ENCODE measurements at regions not wholly inside any gene's neighbourhood (a gene's known extent, or its start where the extent isn't known, plus 50 kb on each side); places are given as distances from the start of the nearest gene placed in this dataset.
"Not testable (repeated sequence)": the region's sequence is repeated elsewhere in the genome, so short reads cannot be mapped to it uniquely, and the experiment has no call there.

- intact Hi-C loops (cut with micrococcal nuclease), result no loop called here
Measured at GRCh38 chr2:47964277-47964676, 58.0 kb upstream of the FBXO11 start.

GRCh38 chr2:47964722-47965434 lies 58.6 kb upstream of the FBXO11 start:
- intact Hi-C loops (cut with micrococcal nuclease), result no loop called here

GRCh38 chr2:47976728-47977127 lies 70.4 kb upstream of the FBXO11 start:
- intact Hi-C loops (cut with micrococcal nuclease), result not testable (repeated sequence)

GRCh38 chr2:47984041-47984440 lies 77.7 kb upstream of the FBXO11 start:
- intact Hi-C loops (cut with micrococcal nuclease), result no loop called here

- intact Hi-C loops (cut with micrococcal nuclease), result no loop called here
Measured at GRCh38 chr2:47990503-47990902, 84.2 kb upstream of the FBXO11 start.

- intact Hi-C loops (cut with micrococcal nuclease), result no loop called here
Measured at GRCh38 chr2:47992671-47993070, 86.4 kb upstream of the FBXO11 start.

- intact Hi-C loops (cut with micrococcal nuclease), result no loop called here
Measured at GRCh38 chr2:47996808-47997207, 90.5 kb upstream of the FBXO11 start.

GRCh38 chr2:47999512-47999911 lies 93.2 kb upstream of the FBXO11 start:
- intact Hi-C loops (cut with micrococcal nuclease), result no loop called here

GRCh38 chr2:48001498-48001897 lies 95.2 kb upstream of the FBXO11 start:
- intact Hi-C loops (cut with micrococcal nuclease), result no loop called here

GRCh38 chr2:48006094-48006493 lies 99.8 kb upstream of the FBXO11 start:
- intact Hi-C loops (cut with micrococcal nuclease), result no loop called here

- intact Hi-C loops (cut with micrococcal nuclease), result no loop called here
Measured at GRCh38 chr2:48007699-48008268, 101.5 kb upstream of the FBXO11 start.

GRCh38 chr2:48009256-48009655 lies 103.0 kb upstream of the FBXO11 start:
- intact Hi-C loops (cut with micrococcal nuclease), result no loop called here

- intact Hi-C loops (cut with micrococcal nuclease), result no loop called here
Measured at GRCh38 chr2:48015421-48015820, 109.1 kb upstream of the FBXO11 start.

GRCh38 chr2:48016225-48017019 lies 110.1 kb upstream of the FBXO11 start:
- intact Hi-C loops (cut with micrococcal nuclease), result no loop called here

GRCh38 chr2:48017136-48017535 lies 110.8 kb upstream of the FBXO11 start:
- intact Hi-C loops (cut with micrococcal nuclease), result no loop called here

GRCh38 chr2:48018480-48018879 lies 112.2 kb upstream of the FBXO11 start:
- intact Hi-C loops (cut with micrococcal nuclease), result no loop called here

GRCh38 chr2:48026865-48027264 lies 120.6 kb upstream of the FBXO11 start:
- intact Hi-C loops (cut with micrococcal nuclease), result no loop called here

- intact Hi-C loops (cut with micrococcal nuclease), result no loop called here
Measured at GRCh38 chr2:48032765-48033164, 126.5 kb upstream of the FBXO11 start.

GRCh38 chr2:48034295-48034694 lies 128.0 kb upstream of the FBXO11 start:
- intact Hi-C loops (cut with micrococcal nuclease), result no loop called here

- intact Hi-C loops (cut with micrococcal nuclease), result no loop called here
Measured at GRCh38 chr2:48036312-48036711, 130.0 kb upstream of the FBXO11 start.

- intact Hi-C loops (cut with micrococcal nuclease), result no loop called here
Measured at GRCh38 chr2:48039209-48039990, 133.1 kb upstream of the FBXO11 start.

Data from T-helper 2 cell treated with Interferon-gamma antibody and Interleukin-4, amounts not matched to agents 100 ng/mL and 5 ng/mL, for 36 hours (primary cell).